BJ (cell line): ENCODE measurements at regions not wholly inside any gene's neighbourhood (a gene's known extent, or its start where the extent isn't known, plus 50 kb on each side); places are given as distances from the start of the nearest gene placed in this dataset.
"Not testable (repeated sequence)": the region's sequence is repeated elsewhere in the genome, so short reads cannot be mapped to it uniquely, and the experiment has no call there.

ENCODE experiments used
- CTCF ChIA-PET: fragments of 350-600 bp; formaldehyde crosslinking; extraction: SDS; loops from one replicate; lab custom pipeline; 2021; ENCODE audit warnings: antibody characterized with exemption, inconsistent platforms; lab: Yijun Ruan, JAX
- POLR2A ChIA-PET: fragments of 300-600 bp; sonication (Branson Sonifier 250); formaldehyde crosslinking; extraction: SDS; loops from one replicate; lab custom pipeline; 2021; ENCODE audit warnings: antibody characterized with exemption; lab: Charles Lee
- DNase-seq: peaks from one replicate; pipeline ENCODE4 v3.0.0-alpha.2; 2011; ENCODE audit warnings: low read depth
- H3K27me3 ChIP-seq: 2 replicates; pipeline ENCODE4 v1.6.0; 2011; ENCODE audit warnings: low read length; ENCODE audit not compliant: control insufficient read depth, insufficient read depth
- H3K36me3 ChIP-seq: 2 replicates; pipeline ENCODE4 v1.5.1; 2011; ENCODE audit warnings: low read length; ENCODE audit not compliant: control insufficient read depth, insufficient read depth
- H3K4me3 ChIP-seq: 2 replicates; pipeline ENCODE4 v1.5.1; 2011; ENCODE audit warnings: low read depth, mild to moderate bottlenecking, control low read depth, low read length
- TF ChIP-seq, protein P1 (sequence below): IDR thresholded peaks from 2 replicates; pipeline ENCODE4 v1.5.1; 2011; ENCODE audit warnings: low read depth, mild to moderate bottlenecking, control low read depth, inconsistent platforms, low read length, moderate library complexity; ENCODE audit not compliant: insufficient read depth

DNA sequence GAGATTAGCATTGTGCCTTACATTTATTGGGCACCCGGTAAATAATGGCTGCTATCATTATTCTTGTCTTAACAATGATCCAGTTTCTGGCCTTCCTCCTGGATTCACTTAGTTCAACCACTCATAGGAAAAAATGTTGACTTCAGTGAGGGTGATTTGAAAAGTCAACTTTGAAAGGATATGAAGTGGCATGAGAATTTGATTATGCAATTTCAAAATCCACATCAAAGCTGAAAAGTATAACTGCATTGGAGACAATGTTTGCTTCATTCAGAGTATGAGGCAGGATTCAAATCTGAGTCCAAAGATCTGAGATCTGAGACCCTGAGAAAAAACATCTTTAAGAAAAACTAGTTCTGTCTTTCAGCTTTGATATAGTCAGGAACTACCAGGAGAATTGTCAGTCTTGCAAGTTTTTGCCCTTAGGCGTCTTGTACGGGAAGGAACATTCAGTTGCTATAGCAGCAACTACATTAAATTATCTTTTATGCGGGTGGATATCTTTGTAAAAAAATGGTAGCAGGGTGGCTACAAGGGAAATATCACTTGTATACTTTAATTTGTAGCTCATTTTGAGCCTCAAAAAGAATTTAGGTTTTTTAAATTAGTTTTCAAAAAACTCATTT is 587.5 kb upstream of the LCORL start:
- no peaks in the 10 kb centered on the region for H3K27me3 ChIP-seq
- H3K4me3 ChIP-seq = no peak overlapping the region
- no peaks in the 10 kb centered on the region for H3K36me3 ChIP-seq
- TF ChIP-seq, protein P1, sequence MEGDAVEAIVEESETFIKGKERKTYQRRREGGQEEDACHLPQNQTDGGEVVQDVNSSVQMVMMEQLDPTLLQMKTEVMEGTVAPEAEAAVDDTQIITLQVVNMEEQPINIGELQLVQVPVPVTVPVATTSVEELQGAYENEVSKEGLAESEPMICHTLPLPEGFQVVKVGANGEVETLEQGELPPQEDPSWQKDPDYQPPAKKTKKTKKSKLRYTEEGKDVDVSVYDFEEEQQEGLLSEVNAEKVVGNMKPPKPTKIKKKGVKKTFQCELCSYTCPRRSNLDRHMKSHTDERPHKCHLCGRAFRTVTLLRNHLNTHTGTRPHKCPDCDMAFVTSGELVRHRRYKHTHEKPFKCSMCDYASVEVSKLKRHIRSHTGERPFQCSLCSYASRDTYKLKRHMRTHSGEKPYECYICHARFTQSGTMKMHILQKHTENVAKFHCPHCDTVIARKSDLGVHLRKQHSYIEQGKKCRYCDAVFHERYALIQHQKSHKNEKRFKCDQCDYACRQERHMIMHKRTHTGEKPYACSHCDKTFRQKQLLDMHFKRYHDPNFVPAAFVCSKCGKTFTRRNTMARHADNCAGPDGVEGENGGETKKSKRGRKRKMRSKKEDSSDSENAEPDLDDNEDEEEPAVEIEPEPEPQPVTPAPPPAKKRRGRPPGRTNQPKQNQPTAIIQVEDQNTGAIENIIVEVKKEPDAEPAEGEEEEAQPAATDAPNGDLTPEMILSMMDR = no peak
- no peak for DNase-seq
- ChIA-PET POLR2A (no interaction called here), CTCF (no interaction called here)

DNA sequence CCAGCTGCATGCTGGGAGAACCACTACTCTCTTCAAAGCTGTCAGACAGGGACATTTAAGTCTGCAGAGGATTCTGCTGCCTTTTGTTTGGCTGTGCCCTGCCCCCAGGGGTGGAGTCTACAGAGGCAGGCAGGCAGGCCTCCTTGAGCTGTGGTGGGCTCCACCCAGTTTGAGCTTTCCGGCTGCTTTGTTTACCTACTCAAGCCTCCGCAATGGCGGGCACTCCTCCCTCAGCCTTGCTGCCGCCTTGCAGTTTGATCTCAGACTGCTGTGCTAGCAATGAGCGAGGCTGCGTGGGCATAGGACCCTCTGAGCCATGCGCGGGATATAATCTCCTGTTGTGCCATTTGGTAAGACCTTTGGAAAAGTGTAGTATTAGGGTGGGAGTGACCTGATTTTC is 581.1 kb upstream of the LCORL start:
- DNase-seq, CTCF ChIA-PET, H3K27me3 ChIP-seq, POLR2A ChIA-PET, H3K4me3 ChIP-seq, H3K36me3 ChIP-seq: not testable (repeated sequence)

DNA sequence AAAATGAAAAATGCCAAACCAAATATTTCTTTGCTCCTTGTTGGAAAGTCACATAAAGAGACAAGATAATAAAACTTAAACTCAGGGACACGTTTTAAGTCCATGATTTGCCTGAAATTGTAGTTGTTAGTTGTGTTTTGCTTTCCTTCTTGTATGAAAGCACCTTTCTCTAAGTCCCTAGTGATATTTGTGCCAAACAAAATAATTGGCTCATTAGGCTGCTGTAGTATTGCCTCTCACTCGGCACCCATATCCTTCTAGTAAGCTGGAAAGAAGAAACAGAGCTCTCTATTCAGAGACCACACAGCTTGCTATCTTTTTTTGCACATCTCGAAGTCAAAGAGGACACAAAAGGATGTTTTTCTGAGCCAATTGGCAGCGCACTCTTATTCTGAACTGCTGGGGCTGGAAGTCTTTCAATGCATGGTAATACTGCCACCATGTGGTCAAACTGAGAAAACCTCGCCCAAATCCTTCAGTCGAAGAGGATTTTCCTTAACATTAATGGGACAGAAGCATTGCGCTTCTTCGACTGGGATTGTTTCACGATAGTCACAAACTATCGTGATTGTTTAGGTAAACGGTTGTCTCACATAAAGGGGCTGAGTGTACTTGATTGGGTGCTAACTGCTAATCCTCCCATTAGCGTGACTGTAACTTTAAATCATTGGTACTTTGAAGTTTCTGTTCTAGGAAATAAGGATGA is 571.9 kb upstream of the LCORL start:
- 0 out of 2 replicates have a peak, but pooled peaks cover 1% of the 10 kb centered on the region for H3K27me3 ChIP-seq
- peak; percentile 13 for DNase-seq
- ChIA-PET CTCF (interaction anchor here (0.8 to 2.6 kb wide), 9 partner anchors 12 to 1121 kb away, joined by 3 to 8 read pairs (median 3); partner anchors contain the start of gene CLRN2), POLR2A (no interaction called here)
- no peak overlapping the region for H3K4me3 ChIP-seq
- no peaks in the 10 kb centered on the region for H3K36me3 ChIP-seq
- TF ChIP-seq, protein P1 = peak; percentile 79

DNA sequence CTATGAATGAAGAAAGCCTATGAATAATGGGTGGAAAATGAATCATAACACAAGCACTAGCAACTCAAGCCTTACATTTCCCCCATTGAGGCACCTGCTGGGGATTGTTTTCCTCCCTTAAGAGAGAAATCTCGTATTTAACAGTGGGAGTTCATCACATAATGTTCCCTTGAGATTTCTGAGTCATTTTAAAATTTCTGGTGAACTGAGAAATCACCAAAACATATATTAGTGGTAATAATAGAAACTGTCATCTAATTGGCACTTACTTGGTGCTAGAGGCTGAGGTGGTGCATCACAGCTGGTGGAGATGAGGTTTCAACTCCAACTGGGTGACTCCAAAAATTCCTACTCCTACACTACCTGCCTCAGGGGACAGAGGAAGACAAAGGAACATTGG is 561.3 kb upstream of the LCORL start:
- DNase-seq = no peak
- no peaks in the 10 kb centered on the region for H3K27me3 ChIP-seq
- ChIA-PET CTCF (no interaction called here), POLR2A (no interaction called here)
- H3K36me3 ChIP-seq = no peaks in the 10 kb centered on the region
- TF ChIP-seq, protein P1 = no peak
- no peak overlapping the region for H3K4me3 ChIP-seq

DNA sequence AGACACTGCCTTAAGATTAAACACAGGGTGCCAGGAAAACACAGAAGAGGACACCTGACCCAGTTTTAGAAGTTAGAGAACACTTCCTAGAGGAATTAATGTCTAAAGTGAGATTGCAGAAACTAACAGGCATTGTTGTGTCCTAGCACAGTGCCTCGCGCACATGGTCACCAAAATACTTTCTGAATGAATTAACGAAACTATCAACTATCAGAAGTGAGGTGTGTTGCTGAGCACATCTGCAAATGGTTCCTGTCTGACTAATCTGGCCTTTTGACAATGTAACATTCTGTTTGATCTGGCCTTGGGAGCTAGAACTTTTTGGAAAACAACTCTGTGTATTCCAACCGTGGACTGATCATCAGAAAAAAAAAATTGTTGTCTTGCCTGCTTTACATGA is 556.8 kb upstream of the LCORL start:
- no peak for DNase-seq
- POLR2A ChIA-PET = no interaction called here
- no peaks in the 10 kb centered on the region for H3K36me3 ChIP-seq
- H3K4me3 ChIP-seq = no peak overlapping the region
- TF ChIP-seq, protein P1 = no peak
- CTCF ChIA-PET = interaction anchor here (0.7 kb wide), 1 partner anchor 929 kb away, joined by 3 read pairs; no protein-coding TSS in a partner anchor
- no peaks in the 10 kb centered on the region for H3K27me3 ChIP-seq

DNA sequence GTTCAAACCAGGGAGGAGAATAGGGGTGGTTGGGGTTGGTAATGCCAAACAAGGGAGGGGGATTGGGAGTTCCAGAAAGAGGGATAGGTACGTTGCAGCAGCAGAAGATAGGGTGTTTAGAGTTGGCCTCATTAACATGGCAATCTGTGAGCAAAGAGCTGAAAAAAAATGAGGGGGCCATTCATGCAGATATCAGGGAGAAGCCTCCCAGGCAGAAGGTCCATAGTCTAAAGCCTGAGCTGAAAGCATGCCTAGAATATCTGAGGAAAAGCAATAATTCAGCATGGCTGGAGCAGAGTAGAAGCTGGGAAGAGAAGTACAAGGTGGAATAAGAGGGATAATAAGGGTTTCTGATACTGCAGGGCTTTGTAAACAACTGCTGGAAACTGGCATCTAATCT is 550.9 kb upstream of the LCORL start:
- POLR2A ChIA-PET = no interaction called here
- DNase-seq = no peak

More for the DNA sequence above, 550.9 kb upstream of the LCORL start:
- CTCF ChIA-PET = no interaction called here
- no peaks in the 10 kb centered on the region for H3K27me3 ChIP-seq
- no peak overlapping the region for H3K4me3 ChIP-seq
- H3K36me3 ChIP-seq = no peaks in the 10 kb centered on the region
- TF ChIP-seq, protein P1 = no peak
